HG03378 (cell line): ENCODE measurements at regions not wholly inside any gene's neighbourhood (a gene's known extent, or its start where the extent isn't known, plus 50 kb on each side); places are given as distances from the start of the nearest gene placed in this dataset.
"Not testable (repeated sequence)": the region's sequence is repeated elsewhere in the genome, so short reads cannot be mapped to it uniquely, and the experiment has no call there.

Experiments
- ATAC-seq: cut with Tn5 transposase; IDR thresholded peaks from one replicate; pipeline ENCODE4 v1.9.1; 2021; ENCODE audit warnings: mild to moderate bottlenecking, moderate library complexity; ENCODE audit not compliant: unreplicated experiment

GRCh38 chr4:124947622-124948265 is 235.2 kb upstream of the ANKRD50 start:
- no peak for ATAC-seq

GRCh38 chr4:124946696-124947095 is 234.2 kb upstream of the ANKRD50 start:
- ATAC-seq, result no peak

- ATAC-seq, result no peak
Measured at GRCh38 chr4:124945422-124945821, 232.9 kb upstream of the ANKRD50 start.

- ATAC-seq, result no peak
Measured at GRCh38 chr4:124943938-124944337, 231.4 kb upstream of the ANKRD50 start.

- ATAC-seq, result no peak
Measured at GRCh38 chr4:124943145-124943889, 230.8 kb upstream of the ANKRD50 start.

GRCh38 chr4:124941267-124941666 is 228.7 kb upstream of the ANKRD50 start:
- ATAC-seq, result no peak

GRCh38 chr4:124940387-124940786 is 227.9 kb upstream of the ANKRD50 start:
- ATAC-seq, result no peak

- no peak for ATAC-seq
Measured at GRCh38 chr4:124939908-124940307, 227.4 kb upstream of the ANKRD50 start.

- ATAC-seq, result no peak
Measured at GRCh38 chr4:124938836-124939235, 226.3 kb upstream of the ANKRD50 start.

GRCh38 chr4:124937993-124938392 is 225.5 kb upstream of the ANKRD50 start:
- ATAC-seq, result no peak

GRCh38 chr4:124936427-124936826 is 223.9 kb upstream of the ANKRD50 start:
- ATAC-seq, result no peak

- ATAC-seq, result no peak
Measured at GRCh38 chr4:124934916-124935315, 222.4 kb upstream of the ANKRD50 start.

GRCh38 chr4:124933521-124933920 is 221.0 kb upstream of the ANKRD50 start:
- no peak for ATAC-seq

GRCh38 chr4:124932447-124932846 is 219.9 kb upstream of the ANKRD50 start:
- no peak for ATAC-seq

GRCh38 chr4:124931050-124931449 is 218.5 kb upstream of the ANKRD50 start:
- no peak for ATAC-seq

- not testable (repeated sequence) for ATAC-seq
Measured at GRCh38 chr4:124922748-124923147, 210.2 kb upstream of the ANKRD50 start.

- ATAC-seq, result no peak
Measured at GRCh38 chr4:124918559-124919122, 206.1 kb upstream of the ANKRD50 start.

GRCh38 chr4:124915073-124915472 is 202.5 kb upstream of the ANKRD50 start:
- ATAC-seq, result no peak

- no peak for ATAC-seq
Measured at GRCh38 chr4:124913237-124913636, 200.7 kb upstream of the ANKRD50 start.

GRCh38 chr4:124910327-124910726 is 197.8 kb upstream of the ANKRD50 start:
- ATAC-seq, result no peak

GRCh38 chr4:124907881-124908280 is 195.3 kb upstream of the ANKRD50 start:
- no peak for ATAC-seq

- ATAC-seq, result no peak
Measured at GRCh38 chr4:124905441-124905840, 192.9 kb upstream of the ANKRD50 start.
